Smooth muscle cell (in vitro differentiated cells): ENCODE measurements at regions not wholly inside any gene's neighbourhood (a gene's known extent, or its start where the extent isn't known, plus 50 kb on each side); places are given as distances from the start of the nearest gene placed in this dataset.

Experiments
- DNase-seq: peaks from one replicate; lab custom pipeline; 2025; ENCODE audit not compliant: unreplicated experiment; lab: John Stamatoyannopoulos, UW
- H2AFZ ChIP-seq: fragments of 200-600 bp; sonication (generic); 2 replicates; pipeline ENCODE4 v1.6.0; 2016; ENCODE audit warnings: antibody characterized with exemption, low read depth, mild to moderate bottlenecking
- H3F3A ChIP-seq: fragments of 200-600 bp; sonication (generic); 2 replicates; pipeline ENCODE4 v1.6.0; 2017; ENCODE audit warnings: antibody characterized with exemption, low read depth
- H3K27ac ChIP-seq: fragments of 200-600 bp; sonication (generic); 2 replicates; pipeline ENCODE4 v1.5.1; 2016; ENCODE audit warnings: low read depth, mild to moderate bottlenecking
- H3K27me3 ChIP-seq: fragments of 200-600 bp; sonication (generic); 2 replicates; pipeline ENCODE4 v1.6.1; 2016; ENCODE audit warnings: low read depth, mild to moderate bottlenecking
- H3K36me3 ChIP-seq: fragments of 200-600 bp; sonication (generic); 2 replicates; pipeline ENCODE4 v1.5.1; 2016; ENCODE audit warnings: low read depth
- H3K4me1 ChIP-seq: fragments of 200-600 bp; sonication (generic); 2 replicates; pipeline ENCODE4 v1.5.1; 2016; ENCODE audit warnings: low read depth
- H3K4me2 ChIP-seq: fragments of 200-600 bp; sonication (generic); 2 replicates; pipeline ENCODE4 v1.6.0; 2016; ENCODE audit warnings: mild to moderate bottlenecking
- H3K4me3 ChIP-seq: fragments of 200-600 bp; sonication (generic); 2 replicates; pipeline ENCODE4 v1.5.1; 2016; ENCODE audit warnings: mild to moderate bottlenecking
- H3K79me2 ChIP-seq: fragments of 200-600 bp; sonication (generic); 2 replicates; pipeline ENCODE4 v1.6.0; 2016; ENCODE audit warnings: low read depth, mild to moderate bottlenecking
- H3K9ac ChIP-seq: fragments of 200-600 bp; sonication (generic); 2 replicates; pipeline ENCODE4 v1.6.0; 2016; ENCODE audit warnings: low read depth
- H3K9me3 ChIP-seq: fragments of 200-600 bp; sonication (generic); replicated peaks from 2 replicates; pipeline ENCODE4 v1.5.1; 2016; ENCODE audit warnings: low read depth
- H4K20me1 ChIP-seq: fragments of 200-600 bp; sonication (generic); 2 replicates; pipeline ENCODE4 v1.6.0; 2016; ENCODE audit warnings: low read depth
- CTCF ChIP-seq: fragments of 200-600 bp; sonication (generic); IDR thresholded peaks from 2 replicates; pipeline ENCODE4 v1.5.1; 2017; ENCODE audit warnings: borderline replicate concordance, mild to moderate bottlenecking, antibody characterized with exemption; ENCODE audit not compliant: insufficient read depth, poor library complexity, severe bottlenecking
- WGBS: methylation state at CpG from one replicate; pipeline ENCODE4 v1.1.7; 2016; ENCODE audit warnings: low lambda C conversion rate; 5-methylcytosine and 5-hydroxymethylcytosine counted together

- Histone ChIP-seq H3K79me2 (no peaks in the 10 kb centered on the region), H4K20me1 (no peaks in the 10 kb centered on the region), H3K27ac (no peak overlapping the region), H3K4me1 (no peaks in the 10 kb centered on the region), H3K27me3 (no peaks in the 10 kb centered on the region), H3F3A (no peaks in the 10 kb centered on the region), H3K4me3 (no peak overlapping the region), H3K9ac (no peak overlapping the region), H3K36me3 (no peaks in the 10 kb centered on the region), H3K4me2 (no peak overlapping the region), H2AFZ (no peak overlapping the region), H3K9me3 (no peaks in the 10 kb centered on the region)
- TF ChIP-seq CTCF = no peak
- DNase-seq = no peak
These were observed 160.1 kb downstream of the TBX15 start for GRCh38 chr1:118828038-118828437.

DNA sequence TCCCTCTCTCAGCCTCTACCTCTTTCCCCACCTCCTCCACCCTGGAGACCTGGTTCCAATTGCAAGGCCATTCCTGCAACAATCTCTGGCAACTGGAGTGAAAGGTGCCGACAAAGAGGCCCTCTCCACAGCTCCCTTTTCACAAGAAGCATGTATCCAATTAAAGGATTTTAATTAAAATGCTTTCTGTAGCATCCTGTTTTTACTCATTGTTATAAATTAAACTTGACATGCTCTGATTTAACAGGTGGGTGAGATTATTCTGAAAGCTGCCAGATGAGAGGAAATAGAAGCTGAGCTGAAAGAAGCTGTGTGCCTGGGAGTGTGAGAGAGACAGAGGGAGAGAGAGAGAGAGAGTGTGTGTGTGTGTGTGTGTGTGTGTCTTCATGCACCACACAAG lies 160.5 kb downstream of the TBX15 start:
- H3K27me3 ChIP-seq = no peaks in the 10 kb centered on the region

DNA sequence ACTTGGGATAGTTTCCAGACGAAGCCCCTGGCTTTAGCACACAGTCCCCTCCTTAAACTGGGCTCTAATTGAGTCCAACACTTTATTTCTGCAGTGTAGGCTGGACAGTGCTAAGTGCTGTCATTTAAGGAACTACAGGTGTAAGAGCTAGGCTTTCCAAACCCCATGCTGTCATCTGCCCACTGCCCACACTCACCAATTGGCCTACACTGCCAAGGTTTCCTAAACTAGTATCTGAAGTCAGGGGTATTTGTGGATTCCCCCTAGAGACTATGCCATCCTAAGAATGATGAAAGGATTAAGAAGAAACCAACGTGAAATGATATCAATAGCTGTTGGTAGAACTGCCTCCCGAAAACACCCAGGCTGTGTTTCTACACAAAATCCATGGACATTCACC lies 160.9 kb downstream of the TBX15 start:
- Histone ChIP-seq H2AFZ (no peak overlapping the region), H3K9ac (no peak overlapping the region), H3K27ac (no peak overlapping the region), H4K20me1 (no peaks in the 10 kb centered on the region), H3K27me3 (no peaks in the 10 kb centered on the region), H3K36me3 (no peaks in the 10 kb centered on the region), H3K9me3 (no peaks in the 10 kb centered on the region), H3K4me2 (no peak overlapping the region), H3K4me1 (no peaks in the 10 kb centered on the region), H3K79me2 (no peaks in the 10 kb centered on the region), H3K4me3 (no peak overlapping the region), H3F3A (no peaks in the 10 kb centered on the region)
- no peak for DNase-seq
- TF ChIP-seq CTCF = no peak
- WGBS = 92% methylated on average over 3 of the region's 3 CpGs

More for the DNA sequence above, 160.5 kb downstream of the TBX15 start:
- Histone ChIP-seq H3K79me2 (no peaks in the 10 kb centered on the region), H3K36me3 (no peaks in the 10 kb centered on the region), H4K20me1 (no peaks in the 10 kb centered on the region), H3F3A (no peaks in the 10 kb centered on the region), H3K4me3 (no peak overlapping the region), H3K4me2 (no peak overlapping the region), H2AFZ (no peak overlapping the region), H3K27ac (no peak overlapping the region), H3K9ac (no peak overlapping the region), H3K4me1 (no peaks in the 10 kb centered on the region), H3K9me3 (no peaks in the 10 kb centered on the region)
- WGBS = 95% methylated on average over 1 of the region's 1 CpG
- TF ChIP-seq CTCF = no peak
- no peak for DNase-seq

GRCh38 chr1:118826669-118827068 lies 161.5 kb downstream of the TBX15 start:
- Histone ChIP-seq H3F3A (no peaks in the 10 kb centered on the region), H3K79me2 (no peaks in the 10 kb centered on the region), H3K36me3 (no peaks in the 10 kb centered on the region), H4K20me1 (no peaks in the 10 kb centered on the region), H3K9me3 (no peaks in the 10 kb centered on the region), H3K4me3 (no peak overlapping the region), H2AFZ (no peak overlapping the region), H3K4me2 (no peak overlapping the region), H3K27ac (no peak overlapping the region), H3K27me3 (no peaks in the 10 kb centered on the region), H3K4me1 (no peaks in the 10 kb centered on the region), H3K9ac (no peak overlapping the region)
- WGBS = 67% methylated on average over 3 of the region's 3 CpGs
- no peak for DNase-seq
- TF ChIP-seq CTCF = no peak
